VCaP (cell line): ENCODE measurements at regions not wholly inside any gene's neighbourhood (a gene's known extent, or its start where the extent isn't known, plus 50 kb on each side); places are given as distances from the start of the nearest gene placed in this dataset.

Experiments
- H3K27ac ChIP-seq: fragments of 450-650 bp; 2 replicates; pipeline ENCODE4 v1.5.1; 2017
- CTCF ChIP-seq: fragments of 450-650 bp; conservative IDR thresholded peaks from 2 replicates; pipeline ENCODE4 v1.5.1; 2017; ENCODE audit warnings: mild to moderate bottlenecking, moderate library complexity

- no peak overlapping the region for H3K27ac ChIP-seq
- TF ChIP-seq CTCF, result no peak
Measured at GRCh38 chr6:8201679-8202078, 99.3 kb upstream of the EEF1E1 start.

GRCh38 chr6:8200255-8200654, 97.9 kb upstream of the EEF1E1 start:
- no peak for TF ChIP-seq CTCF

GRCh38 chr6:8195714-8196102, 93.4 kb upstream of the EEF1E1 start:
- TF ChIP-seq CTCF, result no peak
- no peak overlapping the region for H3K27ac ChIP-seq

More at GRCh38 chr6:8200255-8200654, 97.9 kb upstream of the EEF1E1 start:
- no peak overlapping the region for H3K27ac ChIP-seq

GRCh38 chr6:8195040-8195713, 92.8 kb upstream of the EEF1E1 start:
- H3K27ac ChIP-seq, result no peak overlapping the region
- no peak for TF ChIP-seq CTCF

GRCh38 chr6:8194490-8194889, 92.1 kb upstream of the EEF1E1 start:
- H3K27ac ChIP-seq, result no peak overlapping the region
- no peak for TF ChIP-seq CTCF

- H3K27ac ChIP-seq, result no peak overlapping the region
- TF ChIP-seq CTCF, result no peak
Measured at GRCh38 chr6:8193541-8193940, 91.2 kb upstream of the EEF1E1 start.

- H3K27ac ChIP-seq, result no peak overlapping the region
- no peak for TF ChIP-seq CTCF
Measured at GRCh38 chr6:8192597-8192996, 90.2 kb upstream of the EEF1E1 start.
